ENCODE measurements at regions not wholly inside any gene's neighbourhood (a gene's known extent, or its start where the extent isn't known, plus 50 kb on each side); places are given as distances from the start of the nearest gene placed in this dataset.

DNA sequence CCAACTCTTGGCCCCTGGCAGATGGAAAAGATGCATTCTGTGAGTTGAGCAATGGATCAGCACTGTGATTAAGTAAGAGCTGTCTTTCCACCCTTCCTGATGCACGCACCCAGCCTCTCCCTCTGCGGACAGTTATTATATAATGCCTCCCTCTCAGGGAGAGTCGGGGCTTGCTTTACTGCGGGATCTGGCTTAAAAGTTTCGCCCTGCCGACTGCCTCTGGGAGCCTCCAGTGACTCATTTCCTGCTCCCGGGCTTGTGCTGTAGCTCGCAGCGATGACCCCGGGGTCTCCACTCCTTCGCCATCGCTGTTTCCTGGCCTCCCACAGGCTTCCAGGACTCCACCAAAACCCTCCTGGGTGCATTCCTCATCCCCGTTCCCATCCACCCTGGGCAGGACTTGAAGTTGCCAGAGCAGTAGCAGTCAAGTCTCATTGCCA is 107.4 kb upstream of the SLC7A1 start:
- TF ChIP-seq CTCF (IDR thresholded peaks at IDR 0.05; ENCODE audit: poor library complexity): no peak
- no peak for TF ChIP-seq EZH2phosphoT487 (IDR thresholded peaks at IDR 0.05; ENCODE audit: low read depth, severe bottlenecking, unreplicated experiment)

Data from hepatocyte (in vitro differentiated cells).